ELR (cell line): ENCODE measurements at regions not wholly inside any gene's neighbourhood (a gene's known extent, or its start where the extent isn't known, plus 50 kb on each side); places are given as distances from the start of the nearest gene placed in this dataset.
"Not testable (repeated sequence)": the region's sequence is repeated elsewhere in the genome, so short reads cannot be mapped to it uniquely, and the experiment has no call there.

Experiments
- DNase-seq: peaks from one replicate; pipeline ENCODE4 v3.0.0-alpha.2; 2015; ENCODE audit warnings: low read depth

GRCh38 chr16:6725634-6726331 lies 606.9 kb upstream of the RBFOX1 start:
- DNase-seq, result no peak

DNA sequence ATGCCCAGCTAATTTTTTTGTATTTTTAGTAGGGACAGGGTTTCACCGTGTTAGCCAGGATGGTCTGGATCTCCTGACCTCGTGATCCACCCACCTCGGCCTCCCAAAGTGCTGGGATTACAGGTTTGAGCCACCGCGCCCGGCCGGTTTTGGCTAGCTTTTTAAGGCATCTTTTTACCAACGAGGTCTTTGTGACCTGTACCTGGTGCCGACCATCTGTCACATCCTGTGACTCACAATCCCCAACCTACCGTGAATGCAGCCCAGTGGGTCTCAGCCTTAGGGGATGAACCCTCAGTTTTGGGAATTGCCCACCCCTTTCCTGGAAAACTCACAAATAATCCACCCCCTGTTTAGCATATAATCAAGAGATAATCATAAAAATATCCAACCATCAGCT lies 607.4 kb upstream of the RBFOX1 start:
- DNase-seq, result not testable (repeated sequence)

- no peak for DNase-seq
These were observed 609.9 kb upstream of the RBFOX1 start for GRCh38 chr16:6722786-6723185.

GRCh38 chr16:6714510-6714909 lies 618.1 kb upstream of the RBFOX1 start:
- no peak for DNase-seq

DNA sequence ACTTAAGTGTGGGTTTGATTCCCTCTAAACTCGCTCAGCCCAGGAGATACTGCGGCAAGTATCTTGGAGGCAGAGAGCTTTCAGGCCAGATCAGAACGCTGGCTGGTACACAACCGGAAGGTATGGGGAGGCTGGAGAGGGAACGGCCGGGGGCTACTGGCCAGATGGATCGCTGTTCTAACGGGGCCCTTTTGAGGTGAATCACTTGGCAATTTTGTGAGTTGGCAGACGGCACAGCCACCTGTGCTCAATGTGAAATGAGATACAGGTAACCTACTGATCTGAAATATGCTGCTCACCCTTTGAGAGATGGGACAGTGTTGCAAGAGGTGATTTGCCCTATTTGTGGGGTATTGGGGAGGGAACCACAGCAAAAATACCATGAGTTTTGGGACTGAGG lies 622.9 kb upstream of the RBFOX1 start:
- no peak for DNase-seq

DNA sequence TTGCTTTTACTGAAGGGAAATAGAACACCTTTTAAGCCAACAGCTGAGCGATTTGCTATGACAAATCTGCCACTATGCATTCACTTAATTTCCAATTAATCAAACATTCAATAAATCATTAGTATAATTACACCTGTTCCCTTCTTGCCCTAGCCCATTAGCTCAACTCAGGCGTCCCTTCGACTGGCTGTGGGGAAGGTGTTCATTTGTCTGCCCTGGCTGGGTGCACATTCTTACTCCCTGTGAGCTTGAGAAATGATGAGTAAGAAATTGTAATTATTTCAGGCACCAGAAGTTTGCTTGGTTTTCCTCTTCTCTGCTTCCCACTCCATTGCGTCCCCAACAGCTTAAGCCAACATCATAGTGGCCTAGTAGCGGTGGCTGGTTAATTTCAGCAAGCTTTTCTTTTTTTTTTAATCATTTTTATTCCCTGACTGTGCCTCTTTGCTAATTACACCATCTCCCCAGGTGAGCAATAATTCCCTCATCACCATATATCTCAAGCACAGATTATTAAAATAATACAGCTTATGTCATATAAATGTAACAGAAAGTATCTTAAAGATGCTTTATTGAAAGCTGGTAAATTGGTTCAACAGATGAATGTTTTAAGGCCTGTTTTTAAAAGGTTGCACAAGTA lies 623.9 kb upstream of the RBFOX1 start:
- DNase-seq, result no peak

DNA sequence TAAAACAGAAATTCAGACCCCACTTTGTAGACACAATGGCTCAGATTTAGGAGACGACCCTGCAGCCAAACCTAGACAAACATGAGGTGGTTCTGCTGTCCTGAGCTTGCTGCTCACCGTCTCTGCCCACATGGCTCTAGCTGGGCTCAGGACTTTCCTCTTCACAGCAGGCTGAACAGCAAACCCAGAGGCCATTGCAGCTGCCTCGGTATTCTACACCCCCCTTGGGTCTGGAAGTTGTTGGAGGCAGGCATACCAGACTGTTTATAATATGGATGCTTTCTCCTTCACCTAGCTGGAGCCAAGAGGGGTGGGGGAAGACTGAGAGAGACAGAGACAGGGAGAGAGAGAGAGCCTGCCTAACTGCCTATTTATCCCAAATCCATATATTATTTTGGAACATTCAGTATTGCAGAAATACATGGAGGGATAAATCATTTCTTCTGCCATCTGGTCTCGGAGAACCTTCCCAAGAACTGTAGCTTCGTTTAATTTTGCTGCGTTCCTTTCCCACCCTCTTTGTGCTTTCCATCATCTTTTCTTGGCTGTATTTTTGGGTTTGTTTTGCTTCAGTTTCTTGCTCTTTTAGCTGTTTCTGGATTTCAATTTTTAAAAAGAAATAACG lies 628.2 kb upstream of the RBFOX1 start:
- no peak for DNase-seq

GRCh38 chr16:6701096-6701495 lies 631.5 kb upstream of the RBFOX1 start:
- no peak for DNase-seq

DNA sequence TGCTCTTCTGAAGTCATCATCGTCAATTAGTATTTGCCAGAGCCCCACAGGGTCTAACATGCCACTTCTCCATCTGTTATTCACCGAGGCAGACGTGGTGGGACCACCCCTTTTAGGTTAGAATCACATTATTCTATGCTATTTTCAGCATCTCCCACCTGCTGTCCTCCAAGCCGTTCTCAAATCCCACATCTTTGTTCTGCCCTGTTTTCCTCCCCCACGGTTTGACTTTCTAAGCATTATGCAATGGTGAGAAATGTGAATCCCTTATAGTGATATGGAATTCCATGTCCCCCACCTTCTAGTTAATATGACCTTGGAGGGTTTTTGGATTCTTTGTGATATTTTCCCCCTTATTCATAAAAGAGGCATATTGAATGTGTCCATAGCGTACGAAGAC lies 634.1 kb upstream of the RBFOX1 start:
- DNase-seq, result no peak

GRCh38 chr16:6695666-6696065 lies 637.0 kb upstream of the RBFOX1 start:
- no peak for DNase-seq

GRCh38 chr16:6694636-6695035 lies 638.0 kb upstream of the RBFOX1 start:
- no peak for DNase-seq

DNA sequence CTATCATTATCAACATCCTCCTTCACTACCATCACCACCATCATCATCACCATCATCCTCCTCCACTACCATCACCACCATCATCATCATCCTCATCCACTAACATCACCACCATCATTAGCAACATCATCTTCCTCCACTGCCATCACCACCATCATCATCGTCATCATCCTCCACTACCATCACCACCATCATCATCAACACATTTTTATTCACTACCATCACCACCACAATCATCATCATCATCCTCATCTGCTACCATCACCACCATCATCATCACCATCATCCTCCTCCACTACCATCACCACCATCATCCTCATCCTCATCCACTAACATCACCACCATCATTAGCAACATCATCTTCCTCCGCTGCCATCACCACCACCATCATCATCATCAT lies 639.2 kb upstream of the RBFOX1 start:
- not testable (repeated sequence) for DNase-seq

DNA sequence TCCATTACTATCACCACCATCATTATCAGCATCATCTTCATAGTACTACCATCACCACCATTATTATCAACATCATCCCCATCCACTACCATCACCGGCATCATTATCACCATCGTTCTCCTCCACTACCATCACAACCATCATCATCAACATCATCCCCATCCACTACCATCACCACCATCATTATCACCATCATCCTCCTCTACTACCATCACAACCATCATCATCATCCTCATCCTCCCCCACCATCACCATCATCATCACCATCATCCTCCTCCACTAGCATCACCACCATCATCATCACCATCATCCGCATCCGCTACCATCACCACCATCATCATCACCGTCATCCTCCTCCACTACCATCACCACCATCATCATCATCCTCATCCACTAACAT lies 639.8 kb upstream of the RBFOX1 start:
- no peak for DNase-seq

- no peak for DNase-seq
These were observed 641.9 kb upstream of the RBFOX1 start for GRCh38 chr16:6690741-6691140.

DNA sequence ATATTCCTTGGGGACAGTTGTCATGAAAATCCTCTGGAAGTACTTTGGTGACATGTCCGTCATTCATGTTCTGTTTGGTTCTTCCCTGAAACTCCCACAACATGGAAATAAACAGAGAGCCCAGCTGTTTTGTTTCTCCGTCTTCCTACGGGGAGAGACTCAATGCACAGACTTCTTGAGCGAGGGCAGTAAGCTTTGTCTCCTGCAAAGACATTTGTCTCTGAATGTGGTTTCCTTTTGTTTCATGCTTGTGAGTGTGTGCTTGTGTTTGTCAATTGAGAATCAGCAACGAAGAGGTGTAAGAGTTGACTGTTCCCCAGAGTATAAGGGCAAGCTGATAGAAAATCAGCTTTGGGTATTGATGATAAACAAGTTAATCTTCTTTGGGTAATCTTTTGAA lies 643.0 kb upstream of the RBFOX1 start:
- no peak for DNase-seq

- DNase-seq, result no peak
These were observed 645.1 kb upstream of the RBFOX1 start for GRCh38 chr16:6687593-6687992.

- peak; percentile 3 for DNase-seq
These were observed 648.5 kb upstream of the RBFOX1 start for GRCh38 chr16:6684076-6684673.

DNA sequence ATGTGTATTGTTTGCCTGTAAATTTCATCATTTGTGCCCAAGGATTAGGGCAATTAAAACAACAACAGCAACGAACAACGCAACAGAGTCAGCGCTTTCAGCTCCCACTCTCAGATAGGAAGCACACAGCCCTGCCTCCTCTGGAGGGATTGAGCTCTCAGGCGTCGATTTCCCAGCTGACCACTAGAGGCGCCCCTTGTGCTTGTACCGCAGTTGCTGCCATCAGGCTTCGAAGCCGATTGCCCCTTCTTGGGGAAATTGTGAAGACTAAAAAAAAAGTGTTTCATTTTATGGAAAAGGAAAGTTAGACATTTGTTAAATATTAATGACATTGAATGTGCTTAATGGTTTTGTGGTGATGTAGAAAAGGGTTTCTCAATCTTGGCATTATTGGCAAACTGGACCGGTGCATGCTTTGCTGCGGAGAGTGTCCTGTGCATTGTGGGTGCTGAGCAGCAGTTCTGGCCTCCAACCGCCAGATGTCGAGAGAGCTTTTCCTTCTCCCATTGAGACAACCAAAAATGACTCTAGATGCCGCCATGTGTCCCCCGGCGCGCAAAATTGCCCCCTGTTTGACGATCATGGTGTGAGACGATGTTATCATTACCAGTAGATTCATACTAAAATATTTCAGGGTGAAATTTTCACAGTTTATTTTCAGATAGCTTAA lies 650.4 kb upstream of the RBFOX1 start:
- peak; percentile 2 for DNase-seq

DNA sequence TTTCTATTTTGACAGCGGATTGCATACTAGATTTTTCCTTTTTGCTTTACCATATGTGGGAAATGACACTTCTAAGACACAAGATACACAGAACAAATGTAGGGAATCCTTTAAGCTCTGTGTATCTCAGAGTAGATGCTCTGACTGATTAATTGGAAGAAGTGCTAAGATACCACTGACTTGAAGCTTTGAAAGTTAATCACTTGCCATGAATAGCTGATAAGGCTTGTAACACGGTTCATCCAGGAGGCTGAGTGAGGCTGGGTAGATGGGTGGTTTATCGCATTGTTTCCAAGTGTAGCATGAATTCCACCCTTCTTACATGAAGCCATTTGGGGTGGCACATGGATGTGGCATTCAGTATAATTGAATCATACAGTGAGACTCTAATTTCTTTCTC lies 654.1 kb upstream of the RBFOX1 start:
- DNase-seq, result no peak

DNA sequence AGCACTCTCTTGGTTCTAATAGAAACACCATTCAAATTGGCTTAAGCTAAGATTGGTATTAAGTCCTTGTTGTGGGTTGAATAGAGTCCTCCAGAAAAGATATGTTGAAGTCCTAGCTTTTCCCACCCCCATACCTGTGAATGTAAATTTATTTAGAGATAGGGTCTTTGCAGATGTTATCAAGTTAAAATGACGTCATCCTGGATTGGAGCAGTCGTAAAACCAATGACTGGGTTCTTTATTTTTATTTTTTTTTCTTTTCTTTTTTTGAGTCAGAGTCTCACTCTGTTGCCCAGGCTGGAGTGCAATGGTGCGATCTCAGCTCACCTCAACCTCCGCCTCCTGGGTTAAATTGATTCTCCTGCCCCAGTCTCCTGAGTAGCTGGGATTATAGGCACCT lies 658.6 kb upstream of the RBFOX1 start:
- DNase-seq, result no peak

DNA sequence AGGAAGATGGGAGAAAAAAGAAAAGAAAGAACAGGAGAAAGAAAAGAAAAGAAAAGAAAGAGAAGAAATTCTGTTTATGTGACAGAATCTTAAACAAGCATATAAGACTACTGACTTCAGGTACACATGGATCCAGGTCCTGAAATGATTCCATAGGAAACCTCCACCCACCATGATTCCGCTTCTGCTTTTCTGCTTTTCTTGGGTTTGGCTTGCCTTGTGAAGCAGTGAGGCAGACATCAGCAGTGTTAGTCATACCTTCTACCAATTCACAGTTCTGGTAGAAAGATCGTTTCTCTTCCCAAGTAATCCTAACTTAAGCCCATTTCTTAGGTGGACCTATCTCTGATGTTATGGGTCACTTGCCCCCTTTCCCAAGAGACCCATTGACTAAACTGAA lies 660.1 kb upstream of the RBFOX1 start:
- no peak for DNase-seq

DNA sequence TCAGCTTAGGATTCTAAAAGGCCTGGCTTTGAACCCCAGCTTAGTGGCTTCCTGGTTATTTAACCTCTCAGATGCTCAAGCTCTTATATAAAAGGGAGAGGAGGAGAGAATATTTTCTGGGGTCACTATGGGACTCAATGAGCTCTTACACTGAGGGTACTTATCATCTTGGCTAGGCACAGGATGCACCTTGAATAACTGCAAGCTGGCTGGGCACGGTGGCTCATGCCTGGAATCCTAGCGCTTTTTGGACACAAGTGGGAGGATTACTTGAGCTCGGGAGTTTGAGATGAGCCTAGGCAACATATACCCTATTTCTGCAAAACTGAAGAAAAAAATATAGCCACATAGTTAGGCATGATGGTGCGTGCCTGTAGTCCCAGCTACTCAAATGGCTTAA lies 665.3 kb upstream of the RBFOX1 start:
- no peak for DNase-seq

DNA sequence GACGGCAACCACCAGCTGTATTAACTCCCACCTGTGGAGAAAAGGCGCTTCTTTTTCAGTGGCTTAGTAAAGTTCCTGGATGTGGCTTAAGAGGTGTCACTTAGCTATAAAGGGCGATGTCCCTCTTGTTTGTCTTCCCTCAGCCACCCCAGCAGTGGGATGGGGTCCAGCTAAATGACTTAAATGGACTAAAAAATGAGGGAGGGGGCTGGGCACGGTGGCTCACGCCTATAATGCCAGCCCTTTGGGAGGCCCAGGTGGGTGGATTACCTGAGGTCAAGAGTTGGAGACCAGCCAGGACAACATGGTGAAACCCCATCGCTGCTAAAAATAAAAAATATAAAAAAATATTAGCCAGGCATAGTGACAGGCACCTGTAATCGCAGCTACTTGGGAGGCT lies 667.5 kb upstream of the RBFOX1 start:
- no peak for DNase-seq
